AG04450 (cell line): ENCODE measurements at regions not wholly inside any gene's neighbourhood (a gene's known extent, or its start where the extent isn't known, plus 50 kb on each side); places are given as distances from the start of the nearest gene placed in this dataset.
"Not testable (repeated sequence)": the region's sequence is repeated elsewhere in the genome, so short reads cannot be mapped to it uniquely, and the experiment has no call there.

Experiments used
- CTCF ChIA-PET: fragments of 300-600, 350-600 bp; formaldehyde crosslinking; extraction: SDS; loops from one replicate; lab custom pipeline; 2022; ENCODE audit warnings: antibody characterized with exemption, inconsistent platforms; lab: Charles Lee
- POLR2A ChIA-PET: fragments of 350-600 bp; formaldehyde crosslinking; extraction: SDS; loops from one replicate; lab custom pipeline; 2021; ENCODE audit warnings: antibody characterized with exemption, inconsistent platforms; lab: Yijun Ruan, JAX
- DNase-seq: peaks from one replicate; pipeline ENCODE4 v3.0.0-alpha.2; 2011; ENCODE audit warnings: low read depth, low spot score
- H3K27ac ChIP-seq: one replicate; pipeline ENCODE4 v1.5.1; 2012; ENCODE audit warnings: low read depth, low read length, control low read depth
- H3K27me3 ChIP-seq: one replicate; pipeline ENCODE4 v1.6.0; 2012; ENCODE audit warnings: low read length; ENCODE audit not compliant: control insufficient read depth, insufficient read depth
- H3K4me3 ChIP-seq: 2 replicates; pipeline ENCODE4 v1.5.1; 2011; ENCODE audit warnings: mild to moderate bottlenecking, low read depth, low read length, control low read depth
- H3K9me3 ChIP-seq: 2 replicates; pipeline ENCODE4 v1.5.1; 2012; ENCODE audit warnings: low read length; ENCODE audit not compliant: control insufficient read depth, insufficient read depth
- TF ChIP-seq, protein P1 (sequence below): IDR thresholded peaks from 2 replicates; pipeline ENCODE4 v1.5.1; 2011; ENCODE audit warnings: low read depth, low read length, control low read depth, inconsistent platforms

DNA sequence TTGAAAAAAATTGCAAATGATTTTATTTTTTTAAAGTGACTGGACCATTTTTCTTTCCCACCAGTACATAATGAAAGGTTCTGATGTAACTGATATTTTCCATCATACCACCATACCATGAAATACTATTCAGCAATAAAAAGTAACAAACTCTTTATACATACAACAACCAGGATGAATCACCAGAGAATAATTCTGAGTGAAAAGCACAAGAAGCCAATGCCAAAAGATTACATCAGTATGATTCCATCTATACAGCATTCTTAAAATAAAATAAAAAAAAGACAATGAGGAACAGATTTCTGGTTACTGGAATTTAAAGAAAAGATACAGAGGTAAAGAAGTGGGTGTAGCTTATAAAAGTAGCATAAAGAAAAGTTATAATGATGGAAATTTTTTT lies 423.7 kb upstream of the ST8SIA4 start:
- DNase-seq = no peak
- ChIA-PET POLR2A (no interaction called here), CTCF (no interaction called here)
- no peaks in the 10 kb centered on the region for H3K27me3 ChIP-seq
- TF ChIP-seq, protein P1, sequence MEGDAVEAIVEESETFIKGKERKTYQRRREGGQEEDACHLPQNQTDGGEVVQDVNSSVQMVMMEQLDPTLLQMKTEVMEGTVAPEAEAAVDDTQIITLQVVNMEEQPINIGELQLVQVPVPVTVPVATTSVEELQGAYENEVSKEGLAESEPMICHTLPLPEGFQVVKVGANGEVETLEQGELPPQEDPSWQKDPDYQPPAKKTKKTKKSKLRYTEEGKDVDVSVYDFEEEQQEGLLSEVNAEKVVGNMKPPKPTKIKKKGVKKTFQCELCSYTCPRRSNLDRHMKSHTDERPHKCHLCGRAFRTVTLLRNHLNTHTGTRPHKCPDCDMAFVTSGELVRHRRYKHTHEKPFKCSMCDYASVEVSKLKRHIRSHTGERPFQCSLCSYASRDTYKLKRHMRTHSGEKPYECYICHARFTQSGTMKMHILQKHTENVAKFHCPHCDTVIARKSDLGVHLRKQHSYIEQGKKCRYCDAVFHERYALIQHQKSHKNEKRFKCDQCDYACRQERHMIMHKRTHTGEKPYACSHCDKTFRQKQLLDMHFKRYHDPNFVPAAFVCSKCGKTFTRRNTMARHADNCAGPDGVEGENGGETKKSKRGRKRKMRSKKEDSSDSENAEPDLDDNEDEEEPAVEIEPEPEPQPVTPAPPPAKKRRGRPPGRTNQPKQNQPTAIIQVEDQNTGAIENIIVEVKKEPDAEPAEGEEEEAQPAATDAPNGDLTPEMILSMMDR = no peak
- H3K27ac ChIP-seq = no peak overlapping the region
- peaks cover 8% of the 10 kb centered on the region for H3K9me3 ChIP-seq
- no peak overlapping the region for H3K4me3 ChIP-seq

GRCh38 chr5:101316401-101316800 lies 413.3 kb upstream of the ST8SIA4 start:
- POLR2A ChIA-PET, CTCF ChIA-PET, DNase-seq, H3K4me3 ChIP-seq, H3K9me3 ChIP-seq, H3K27ac ChIP-seq, H3K27me3 ChIP-seq: not testable (repeated sequence)

DNA sequence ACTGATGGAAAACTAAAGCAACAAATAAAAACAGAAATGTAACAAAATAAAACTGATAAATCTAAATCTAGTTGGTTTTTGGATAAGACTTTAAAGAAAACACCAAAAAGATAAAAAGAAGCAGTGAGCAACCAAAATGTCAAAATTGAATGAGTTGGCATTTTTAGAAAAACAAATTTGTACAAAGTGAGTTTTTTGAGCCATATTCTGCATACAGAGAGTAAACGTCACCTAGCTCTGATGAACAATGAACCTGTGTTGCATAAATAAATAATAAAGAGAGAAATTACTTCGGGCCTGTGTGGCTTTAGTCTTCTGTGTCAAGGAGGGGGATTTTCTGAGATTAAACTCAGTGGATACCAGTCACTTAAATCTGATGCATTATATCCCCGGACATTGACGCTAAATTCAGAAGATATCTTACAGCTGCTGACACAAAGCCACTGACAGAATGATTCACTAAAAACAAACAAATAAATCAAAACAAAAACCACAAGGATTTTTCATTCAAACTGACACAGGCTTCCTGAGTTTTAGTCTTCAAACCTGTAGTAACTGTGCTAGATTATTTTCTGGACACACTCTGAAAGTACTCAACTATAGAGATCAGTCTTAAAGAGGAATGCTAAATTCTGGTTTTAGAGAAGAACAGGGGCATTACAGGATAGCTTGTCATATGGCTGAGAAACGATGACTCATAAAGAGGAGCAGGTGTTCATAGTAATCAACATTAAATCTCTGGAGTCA lies 403.5 kb upstream of the ST8SIA4 start:
- POLR2A ChIA-PET = no interaction called here
- H3K4me3 ChIP-seq = no peak overlapping the region
- H3K27me3 ChIP-seq = no peaks in the 10 kb centered on the region
- H3K27ac ChIP-seq = no peak overlapping the region
- TF ChIP-seq, protein P1 = no peak
- no peak for DNase-seq
- no peaks in the 10 kb centered on the region for H3K9me3 ChIP-seq
- CTCF ChIA-PET = no interaction called here

DNA sequence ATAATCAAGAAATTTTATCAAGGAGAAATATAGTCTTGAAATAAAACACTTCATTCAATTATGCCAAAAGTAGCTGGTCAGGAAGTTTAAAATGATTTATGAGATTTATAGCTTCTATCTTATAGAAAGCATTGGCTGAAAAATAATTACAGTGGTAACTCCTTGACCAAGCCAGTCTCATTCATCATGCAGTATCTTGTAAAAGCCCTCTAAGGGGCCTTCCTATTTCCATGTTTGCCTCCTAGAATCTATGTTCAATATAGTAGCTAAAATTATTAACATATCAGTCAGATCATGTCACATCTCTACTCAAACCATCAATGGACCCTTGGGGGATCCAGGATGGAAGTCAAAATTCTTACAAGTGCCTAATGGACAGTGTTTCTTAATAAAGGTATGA lies 393.4 kb upstream of the ST8SIA4 start:
- Histone ChIP-seq H3K27ac (no peak overlapping the region), H3K27me3 (no peaks in the 10 kb centered on the region), H3K9me3 (no peaks in the 10 kb centered on the region), H3K4me3 (no peak overlapping the region)
- CTCF ChIA-PET = interaction anchor here (0.6 kb wide), 1 partner anchor 294 kb away, joined by 8 read pairs; no protein-coding TSS in a partner anchor
- no peak for DNase-seq
- POLR2A ChIA-PET = no interaction called here
- TF ChIP-seq, protein P1 = no peak

GRCh38 chr5:101292199-101292598 lies 389.1 kb upstream of the ST8SIA4 start:
- no peak for DNase-seq
- ChIA-PET POLR2A (no interaction called here), CTCF (no interaction called here)
- Histone ChIP-seq H3K27ac (no peak overlapping the region), H3K4me3 (no peak overlapping the region), H3K9me3 (peaks cover 3% of the 10 kb centered on the region; the same call in 1 of the 2 replicates), H3K27me3 (no peaks in the 10 kb centered on the region)
- TF ChIP-seq, protein P1 = no peak

DNA sequence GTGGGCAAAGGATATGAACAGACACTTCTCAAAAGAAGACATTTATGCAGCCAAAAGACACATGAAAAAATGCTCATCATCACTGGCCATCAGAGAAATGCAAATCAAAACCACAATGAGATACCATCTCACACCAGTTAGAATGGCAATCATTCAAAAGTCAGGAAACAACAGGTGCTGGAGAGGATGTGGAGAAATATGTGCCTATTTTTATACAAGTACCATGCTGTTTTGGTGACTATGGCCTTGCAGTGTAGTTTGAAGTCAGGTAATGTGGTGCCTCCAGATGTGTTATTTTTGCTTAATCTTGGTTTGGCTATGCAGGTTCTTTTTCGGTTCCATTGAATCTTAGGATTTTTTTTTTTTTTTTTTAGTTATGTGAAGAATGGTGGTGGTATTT lies 387.7 kb upstream of the ST8SIA4 start:
- DNase-seq, H3K4me3 ChIP-seq, CTCF ChIA-PET, H3K27ac ChIP-seq, H3K9me3 ChIP-seq, H3K27me3 ChIP-seq, POLR2A ChIA-PET: not testable (repeated sequence)
